Kidney tubule cell (primary cell): ENCODE measurements at regions not wholly inside any gene's neighbourhood (a gene's known extent, or its start where the extent isn't known, plus 50 kb on each side); places are given as distances from the start of the nearest gene placed in this dataset.
A peak's percentile ranks its signal among the peaks of the same experiment; 100 is the strongest.

Source experiments
- DNase-seq: peaks from one replicate; pipeline ENCODE4 v3.0.0-alpha.2; 2018; ENCODE audit warnings: low spot score

- DNase-seq = no peak
These were observed 291.5 kb downstream of the ZNF536 start for GRCh38 chr19:30663611-30664174.

DNA sequence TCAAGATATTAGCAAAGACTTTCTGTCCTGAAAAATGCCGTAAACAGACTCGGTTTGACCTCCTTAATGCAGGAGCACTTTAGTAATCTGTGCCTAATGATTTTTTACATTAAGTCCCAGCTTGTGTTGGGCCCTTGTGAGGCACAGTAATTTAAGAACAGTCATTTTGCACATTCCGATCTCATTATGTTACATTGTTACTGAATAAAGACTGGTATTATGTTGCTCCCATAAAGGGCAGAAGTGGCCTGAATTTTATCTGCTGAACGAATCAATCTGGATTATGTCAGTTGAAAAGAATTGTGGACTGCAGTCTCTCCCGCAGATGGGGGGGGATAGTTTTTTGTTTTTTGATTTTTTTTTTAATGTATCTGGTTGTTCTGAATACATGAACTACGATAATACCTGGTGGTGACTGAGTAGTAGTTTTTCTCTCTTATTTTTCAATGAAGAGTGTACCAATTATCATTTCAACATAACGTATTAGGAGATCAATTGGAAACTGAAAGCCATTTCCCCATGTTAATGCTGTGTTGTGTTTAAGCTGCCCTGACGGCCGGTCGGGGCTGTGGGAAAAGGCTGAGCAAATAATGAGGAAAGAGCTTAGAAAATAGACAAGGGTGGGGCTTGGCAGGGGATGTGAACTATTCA lies 290.2 kb downstream of the ZNF536 start:
- peak; percentile 4 for DNase-seq

DNA sequence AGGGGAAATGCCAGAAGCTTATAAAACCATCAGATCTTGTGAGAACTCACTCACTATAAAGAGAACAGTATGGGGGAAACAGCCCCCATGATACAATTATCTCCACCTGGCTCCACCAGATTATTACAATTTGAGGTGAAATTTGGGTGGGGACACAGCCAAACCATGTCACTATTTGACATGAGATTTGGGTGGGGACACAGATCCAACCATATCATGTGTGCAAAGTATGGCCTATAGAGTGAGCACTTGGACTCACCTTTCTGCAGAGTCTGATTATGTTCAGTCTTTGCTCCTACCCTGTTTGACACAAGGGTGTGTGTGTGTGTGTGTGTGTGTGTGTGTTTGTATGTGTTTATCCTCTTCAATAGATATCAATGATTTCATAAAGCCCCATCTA lies 287.5 kb downstream of the ZNF536 start:
- DNase-seq = no peak

- DNase-seq = no peak
These were observed 284.4 kb downstream of the ZNF536 start for GRCh38 chr19:30656520-30657100.

GRCh38 chr19:30653646-30654386 lies 281.6 kb downstream of the ZNF536 start:
- no peak for DNase-seq

GRCh38 chr19:30652751-30653150 lies 280.6 kb downstream of the ZNF536 start:
- no peak for DNase-seq

GRCh38 chr19:30651691-30652090 lies 279.5 kb downstream of the ZNF536 start:
- DNase-seq = no peak

- DNase-seq = no peak
These were observed 278.9 kb downstream of the ZNF536 start for GRCh38 chr19:30651066-30651465.

- DNase-seq = peak; percentile 49
These were observed 277.9 kb downstream of the ZNF536 start for GRCh38 chr19:30649934-30650614.

DNA sequence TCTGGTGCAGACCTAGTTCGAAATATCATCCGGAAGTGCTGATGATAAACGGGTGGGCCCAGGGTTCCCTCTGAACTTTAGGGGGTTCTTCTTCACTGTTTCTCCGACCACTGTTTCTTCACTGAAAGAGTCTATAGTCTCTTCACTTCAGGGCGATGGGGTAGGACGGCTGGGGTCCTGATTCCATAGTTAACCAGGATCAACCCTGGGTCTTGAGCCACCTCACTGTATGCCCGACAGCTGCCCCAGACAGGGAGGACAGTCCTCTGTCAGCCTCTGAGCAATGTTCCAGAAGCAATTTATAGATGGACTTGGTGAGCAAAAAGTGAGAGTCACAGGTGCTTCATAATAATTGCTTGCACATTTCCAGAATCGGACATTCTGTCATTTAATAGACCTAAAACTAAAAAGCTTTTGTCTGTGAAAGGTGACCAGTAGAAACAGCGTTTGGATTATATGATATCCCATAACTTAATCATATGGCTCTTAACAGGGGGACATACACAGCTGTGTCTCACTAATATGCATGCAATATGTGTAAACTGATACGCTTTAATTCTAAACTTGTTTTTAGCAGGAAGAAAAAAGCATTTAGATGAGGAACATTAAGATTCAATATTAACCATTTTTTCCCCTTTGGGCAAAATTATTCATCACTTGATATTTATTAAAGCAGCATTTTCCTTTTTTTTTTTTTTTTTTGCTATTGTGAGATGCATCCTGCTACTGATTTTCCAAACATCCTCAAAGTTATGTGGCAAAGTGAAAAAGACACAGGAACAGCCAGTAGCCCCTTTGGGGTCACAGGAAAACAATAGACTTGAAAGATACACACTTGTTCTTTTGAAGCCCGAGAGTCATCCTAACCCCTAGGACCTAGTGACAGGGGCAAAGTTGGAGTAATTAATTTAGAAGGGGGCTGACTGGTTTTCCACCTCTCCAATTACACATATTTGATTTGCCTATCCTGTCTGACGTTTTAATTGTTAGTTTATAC lies 277.0 kb downstream of the ZNF536 start:
- no peak for DNase-seq

DNA sequence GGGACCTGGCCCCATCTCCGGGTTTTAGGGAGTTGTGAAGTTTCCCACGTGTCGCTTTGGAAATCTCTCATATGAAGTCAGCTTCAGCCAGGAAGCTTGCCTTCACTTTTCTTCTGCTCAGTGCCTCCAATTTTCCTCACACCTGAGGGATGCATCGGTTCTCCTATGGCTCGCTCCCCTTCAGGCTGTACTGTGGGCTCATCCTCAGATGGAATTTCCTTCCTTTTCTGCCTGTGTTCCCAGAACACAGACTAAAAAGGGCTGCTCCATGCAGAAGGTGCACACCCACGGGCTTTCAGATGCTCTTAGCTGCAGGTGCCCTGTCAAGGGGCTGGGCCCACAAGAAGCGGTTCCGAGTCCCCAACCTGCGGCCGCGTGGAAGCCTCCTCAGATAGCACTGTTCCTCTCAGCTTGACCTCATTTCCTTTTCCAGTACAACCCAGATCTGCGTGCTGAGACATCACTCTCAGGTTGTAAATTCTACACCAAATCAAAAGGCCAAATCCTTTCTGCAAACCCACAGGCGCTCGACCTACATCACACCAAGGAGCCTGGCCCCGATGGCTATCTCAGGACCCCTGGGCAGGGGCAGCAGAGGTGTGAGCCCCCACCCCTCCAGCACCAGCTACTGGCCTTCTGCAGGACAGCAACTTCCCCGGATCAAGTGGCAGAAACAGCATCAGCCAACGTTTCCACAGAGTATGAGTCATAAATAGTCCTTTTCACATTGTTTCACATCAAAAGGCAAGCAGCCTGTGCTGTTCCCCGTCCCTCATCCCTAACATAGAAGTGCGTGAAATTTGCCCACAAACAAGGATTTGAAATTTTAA lies 275.9 kb downstream of the ZNF536 start:
- DNase-seq = no peak

DNA sequence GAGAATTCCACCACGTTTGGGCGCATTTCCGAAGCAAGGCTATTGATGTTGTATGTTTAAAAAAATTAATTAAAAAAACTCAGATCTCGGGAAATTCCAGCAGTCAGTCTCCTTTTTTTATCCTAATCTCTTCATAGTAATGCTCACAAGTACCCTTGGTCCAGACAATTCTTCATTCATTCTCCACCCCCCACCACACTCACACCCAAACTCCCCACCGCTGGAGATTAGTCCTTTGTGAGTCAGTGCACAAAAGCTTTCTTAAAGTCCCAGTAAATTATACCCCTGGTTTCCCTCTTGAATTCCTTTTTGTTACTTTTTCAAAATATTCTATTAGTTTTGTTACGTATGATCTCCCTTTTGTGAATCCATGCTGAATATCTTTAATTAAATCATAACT lies 274.6 kb downstream of the ZNF536 start:
- DNase-seq = no peak

GRCh38 chr19:30645946-30646577 lies 273.9 kb downstream of the ZNF536 start:
- no peak for DNase-seq

- DNase-seq = no peak
These were observed 268.2 kb downstream of the ZNF536 start for GRCh38 chr19:30640252-30640965.

DNA sequence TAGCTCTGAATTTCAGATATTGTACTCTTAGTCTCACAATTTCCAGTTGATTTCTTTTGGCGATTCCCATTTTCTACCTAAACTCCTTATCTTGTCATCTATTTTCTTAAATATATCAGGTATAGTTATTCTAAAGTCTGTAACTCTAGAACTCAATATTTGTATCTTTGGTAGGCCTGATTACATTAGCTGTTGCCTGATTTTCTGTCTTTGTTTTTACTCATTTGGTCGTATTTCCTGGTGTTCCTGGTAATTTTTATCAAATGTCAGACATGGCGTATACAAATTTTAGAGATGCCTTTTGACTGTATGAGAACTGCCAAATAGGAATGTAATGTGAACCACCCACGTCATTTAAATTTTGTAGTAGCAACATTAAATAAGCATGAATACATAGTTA lies 266.7 kb downstream of the ZNF536 start:
- DNase-seq = no peak

GRCh38 chr19:30637926-30638325 lies 265.7 kb downstream of the ZNF536 start:
- no peak for DNase-seq

GRCh38 chr19:30634996-30635975 lies 263.1 kb downstream of the ZNF536 start:
- no peak for DNase-seq
